ENCODE measurements at regions not wholly inside any gene's neighbourhood (a gene's known extent, or its start where the extent isn't known, plus 50 kb on each side); places are given as distances from the start of the nearest gene placed in this dataset.
"Not testable (repeated sequence)": the region's sequence is repeated elsewhere in the genome, so short reads cannot be mapped to it uniquely, and the experiment has no call there.

DNA sequence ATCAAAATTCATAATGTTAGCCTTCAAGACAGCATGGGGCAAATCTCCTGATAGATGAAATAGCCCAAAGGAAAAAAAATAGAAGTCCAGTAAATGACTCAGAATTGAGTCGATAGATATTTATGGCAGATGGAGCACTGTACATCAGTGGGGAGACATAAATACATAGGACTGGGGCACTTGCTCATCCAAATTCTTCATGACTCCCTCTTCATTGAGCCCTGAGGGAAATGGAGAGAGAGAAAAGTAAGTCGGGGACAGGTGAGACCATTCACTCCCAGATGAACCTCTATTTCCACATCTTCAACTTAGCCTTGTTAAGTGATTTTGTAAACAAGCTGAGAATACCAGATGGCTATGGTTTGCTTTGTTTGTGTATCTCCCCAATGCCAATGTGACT lies 59.8 kb downstream of the SPATA31A6 start:
- TF ChIP-seq CTCF, POLR2AphosphoS5, POLR2A, EP300 (IDR thresholded peaks at IDR 0.05): not testable (repeated sequence)

Measured in sigmoid colon (tissue), 4 donors.